ENCODE measurements at regions not wholly inside any gene's neighbourhood (a gene's known extent, or its start where the extent isn't known, plus 50 kb on each side); places are given as distances from the start of the nearest gene placed in this dataset.
A peak's percentile ranks its signal among the peaks of the same experiment; 100 is the strongest.

DNA sequence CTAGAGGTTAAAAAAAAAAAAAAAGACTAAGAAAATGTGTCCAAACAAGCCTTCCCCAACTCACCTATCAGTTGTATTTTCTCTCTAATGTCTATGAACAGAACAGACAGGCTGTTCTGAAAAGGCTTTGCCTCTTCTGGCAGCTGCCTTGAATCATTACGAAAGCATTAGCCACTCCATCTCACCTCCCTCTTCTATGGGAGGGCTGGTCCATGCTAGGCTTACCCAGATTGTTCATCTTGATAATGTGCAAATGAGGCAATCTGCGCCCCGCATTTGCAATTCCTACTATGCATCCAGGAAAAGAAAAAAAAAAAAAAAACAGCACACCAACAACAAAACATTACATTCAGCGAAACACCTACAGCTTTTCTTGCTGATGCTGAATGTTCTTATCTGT lies 429.9 kb upstream of the USP9Y start:
- H3K27ac ChIP-seq: no peak overlapping the region
- TF ChIP-seq CTCF (conservative IDR thresholded peaks at IDR 0.05): no peak

DNA sequence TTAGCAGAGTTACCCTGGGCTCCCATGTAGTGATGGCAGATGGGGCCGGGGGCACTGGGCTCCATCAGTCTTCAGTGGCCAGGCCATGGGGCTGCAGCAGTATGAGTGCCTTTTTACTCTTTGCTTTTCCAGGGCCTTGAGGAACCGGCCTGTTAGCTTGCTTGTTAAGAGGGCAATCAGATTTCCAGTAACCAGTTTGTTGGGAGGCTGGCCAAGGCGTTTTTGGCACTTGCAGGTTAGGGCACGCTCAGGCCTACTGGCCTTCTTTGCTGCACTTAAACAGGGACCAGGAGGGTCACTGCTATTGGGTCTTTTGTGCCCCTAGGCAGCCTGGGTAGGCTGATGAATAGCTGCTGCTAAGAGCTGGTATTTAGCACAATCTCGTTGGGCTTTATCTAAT lies 415.4 kb upstream of the USP9Y start:
- H3K27ac ChIP-seq: 0 out of 2 replicates have a peak overlapping the region, but pooled peaks have one; percentile 11
- TF ChIP-seq CTCF (conservative IDR thresholded peaks at IDR 0.05): no peak

DNA sequence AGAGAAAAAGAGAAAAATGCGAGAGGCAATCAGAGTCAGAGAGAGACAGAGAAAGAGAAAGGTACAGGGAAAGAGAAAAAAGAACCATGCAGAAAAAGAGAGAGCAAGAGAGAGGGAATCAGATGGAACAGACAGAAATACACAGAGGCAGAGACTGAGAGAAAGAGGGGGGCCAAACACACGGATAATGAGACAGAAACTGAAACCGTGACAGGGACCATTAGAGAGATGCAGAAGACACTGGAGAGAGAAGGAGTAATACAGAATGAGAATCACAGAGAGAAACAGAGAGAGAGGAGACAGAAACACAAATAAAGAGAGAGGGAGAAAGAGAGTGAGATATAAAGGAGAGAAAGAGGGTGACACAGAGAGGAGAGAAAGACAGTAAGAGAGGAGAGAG lies 412.1 kb upstream of the USP9Y start:
- TF ChIP-seq CTCF (conservative IDR thresholded peaks at IDR 0.05): no peak
- H3K27ac ChIP-seq: no peak overlapping the region

GRCh38 chrY:12289415-12289814 lies 411.6 kb upstream of the USP9Y start:
- no peak for TF ChIP-seq CTCF (conservative IDR thresholded peaks at IDR 0.05)

GRCh38 chrY:12292542-12292941 lies 408.5 kb upstream of the USP9Y start:
- H3K27ac ChIP-seq: no peak overlapping the region
- no peak for TF ChIP-seq CTCF (conservative IDR thresholded peaks at IDR 0.05)

More at GRCh38 chrY:12289415-12289814, 411.6 kb upstream of the USP9Y start:
- no peak overlapping the region for H3K27ac ChIP-seq

GRCh38 chrY:12296460-12296859 lies 404.6 kb upstream of the USP9Y start:
- H3K27ac ChIP-seq: no peak overlapping the region
- TF ChIP-seq CTCF (conservative IDR thresholded peaks at IDR 0.05): no peak

- peak overlapping the region; percentile 59; the same call in 1 of the 2 replicates for H3K27ac ChIP-seq
Measured at GRCh38 chrY:12299796-12300195, 401.2 kb upstream of the USP9Y start.

GRCh38 chrY:12303464-12303863 lies 397.6 kb upstream of the USP9Y start:
- TF ChIP-seq CTCF (conservative IDR thresholded peaks at IDR 0.05): no peak
- H3K27ac ChIP-seq: no peak overlapping the region
